Panc1 (cell line): ENCODE measurements at regions not wholly inside any gene's neighbourhood (a gene's known extent, or its start where the extent isn't known, plus 50 kb on each side); places are given as distances from the start of the nearest gene placed in this dataset.

Experiments
- CTCF ChIP-seq: fragments of 450-650 bp; IDR thresholded peaks from 2 replicates; pipeline ENCODE4 v1.5.1; 2017; ENCODE audit warnings: mild to moderate bottlenecking
- POLR2AphosphoS5 ChIP-seq: IDR thresholded peaks from 2 replicates; pipeline ENCODE4 v1.6.1; 2012; ENCODE audit warnings: mild to moderate bottlenecking, low read depth, low read length, moderate library complexity
- TCF7L2 ChIP-seq: IDR thresholded peaks from 2 replicates; pipeline ENCODE4 v1.6.1; 2011; ENCODE audit warnings: mild to moderate bottlenecking, low read depth, low read length, inconsistent platforms

GRCh38 chr13:65090186-65090585, 2139.9 kb downstream of the PCDH9 start:
- TF ChIP-seq CTCF = no peak
- no peak for TF ChIP-seq TCF7L2
- TF ChIP-seq POLR2AphosphoS5 = no peak
